ENCODE measurements at regions not wholly inside any gene's neighbourhood (a gene's known extent, or its start where the extent isn't known, plus 50 kb on each side); places are given as distances from the start of the nearest gene placed in this dataset.

DNA sequence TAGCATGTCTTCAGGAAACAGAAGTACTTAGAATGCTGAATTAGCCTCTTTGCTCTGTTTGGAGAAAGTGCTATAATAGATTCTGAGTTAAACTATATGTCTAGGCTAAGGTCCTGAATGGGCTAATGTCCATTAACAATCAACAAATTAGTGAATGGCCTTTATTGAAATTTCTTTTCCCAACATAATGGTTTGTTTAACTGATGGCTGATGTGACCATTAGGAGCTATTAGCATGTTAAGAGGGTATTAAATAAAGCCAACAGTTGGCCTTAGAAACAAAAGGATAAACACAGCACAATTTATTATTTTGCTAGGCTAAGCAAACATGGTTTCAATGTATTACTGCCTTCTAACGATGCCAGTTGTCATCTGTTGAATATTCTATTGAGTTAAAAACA lies 234.3 kb upstream of the HS3ST5 start:
- Histone ChIP-seq H3K9me1 (ENCODE audit: control insufficient read depth, insufficient read depth, low read length) (no peaks in the 10 kb centered on the region), H3K79me2 (ENCODE audit: control insufficient read depth, insufficient read depth, low read length) (no peaks in the 10 kb centered on the region), H3K9me3 (replicated peaks; ENCODE audit: control insufficient read depth, insufficient read depth, low read depth, low read length) (no peaks in the 10 kb centered on the region), H3K27ac (ENCODE audit: extremely low read depth, low read depth, low read length) (no peak overlapping the region), H3K4me2 (ENCODE audit: insufficient read depth, low read length) (no peak overlapping the region), H3K36me3 (ENCODE audit: control insufficient read depth, insufficient read depth, low read length) (no peaks in the 10 kb centered on the region), H2AFZ (ENCODE audit: low read depth, low read length) (no peak overlapping the region), H3K27me3 (ENCODE audit: control insufficient read depth in 2 of 2, insufficient read depth in 2 of 2, low read length in 2 of 2) (no peaks in the 10 kb centered on the region), H3K4me1 (replicated peaks in 1 of 2; ENCODE audit: control insufficient read depth in 2 of 2, insufficient read depth in 2 of 2, low read length in 2 of 2) (no peaks in the 10 kb centered on the region), H4K20me1 (replicated peaks; ENCODE audit: control insufficient read depth, insufficient read depth, low read length) (no peaks in the 10 kb centered on the region), H3K9ac (ENCODE audit: insufficient read depth in 1 of 2, low read depth in 2 of 2, low read length in 2 of 2) (no peak overlapping the region), H3K4me3 (no peak overlapping the region)
- no peak for FAIRE-seq
- TF ChIP-seq KAT2B (IDR thresholded peaks at IDR 0.05; ENCODE audit: low read depth, low read length): no peak
- BruUV-seq (replicated peaks): no TSS peak
- in situ Hi-C loops (cut with MboI) (no loop called here), intact Hi-C loops (cut with micrococcal nuclease) (no loop called here)
- WGBS (ENCODE audit: insufficient coverage, low coverage, missing lambda C conversion rate): 0% methylated on average over 1 of the region's 1 CpG
- POLR2A ChIA-PET: no interaction called here
- ATAC-seq: no peak
- no peak for DNase-seq (ENCODE audit: extremely low read depth in 1 of 4, low spot score in 3 of 4)
- CTCF ChIA-PET (ENCODE audit: low intra/inter-chr PET ratio): no interaction called here

DNA sequence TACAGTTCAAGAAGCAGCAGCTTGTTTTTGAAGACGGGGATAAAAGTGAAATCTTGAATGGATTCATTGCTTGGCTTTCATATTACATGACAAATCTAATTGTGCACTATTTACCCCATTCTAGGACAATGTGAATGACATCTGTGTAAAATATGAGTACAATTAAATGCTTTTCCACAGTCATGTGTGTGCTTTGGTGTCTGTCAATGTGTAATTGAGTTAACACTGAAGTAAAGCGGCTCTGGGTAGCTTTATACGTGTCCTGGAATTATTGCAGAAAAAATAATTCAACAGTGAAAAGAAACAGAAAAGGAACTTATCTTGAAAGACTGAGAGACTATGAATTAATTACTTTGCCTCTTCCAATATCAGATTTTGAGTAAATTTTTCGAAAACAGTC lies 233.5 kb upstream of the HS3ST5 start:
- Histone ChIP-seq H3K4me1 (replicated peaks in 1 of 2; ENCODE audit: control insufficient read depth in 2 of 2, insufficient read depth in 2 of 2, low read length in 2 of 2) (no peaks in the 10 kb centered on the region), H4K20me1 (replicated peaks; ENCODE audit: control insufficient read depth, insufficient read depth, low read length) (no peaks in the 10 kb centered on the region), H3K27ac (ENCODE audit: extremely low read depth, low read depth, low read length) (no peak overlapping the region), H3K27me3 (ENCODE audit: control insufficient read depth in 2 of 2, insufficient read depth in 2 of 2, low read length in 2 of 2) (no peaks in the 10 kb centered on the region), H2AFZ (ENCODE audit: low read depth, low read length) (no peak overlapping the region), H3K9ac (ENCODE audit: insufficient read depth in 1 of 2, low read depth in 2 of 2, low read length in 2 of 2) (no peak overlapping the region), H3K4me2 (ENCODE audit: insufficient read depth, low read length) (no peak overlapping the region), H3K79me2 (ENCODE audit: control insufficient read depth, insufficient read depth, low read length) (no peaks in the 10 kb centered on the region), H3K4me3 (no peak overlapping the region), H3K36me3 (ENCODE audit: control insufficient read depth, insufficient read depth, low read length) (no peaks in the 10 kb centered on the region), H3K9me1 (ENCODE audit: control insufficient read depth, insufficient read depth, low read length) (no peaks in the 10 kb centered on the region), H3K9me3 (replicated peaks; ENCODE audit: control insufficient read depth, insufficient read depth, low read depth, low read length) (no peaks in the 10 kb centered on the region)
- ChIA-PET POLR2A (no interaction called here), CTCF (ENCODE audit: low intra/inter-chr PET ratio) (no interaction called here)
- intact Hi-C loops (cut with micrococcal nuclease) (no loop called here), in situ Hi-C loops (cut with MboI) (no loop called here)
- BruUV-seq (replicated peaks): no TSS peak
- no peak for DNase-seq (ENCODE audit: extremely low read depth in 1 of 4, low spot score in 3 of 4)
- 0% methylated on average over 4 of the region's 4 CpGs for WGBS (ENCODE audit: insufficient coverage, low coverage, missing lambda C conversion rate)
- FAIRE-seq: no peak
- no peak for ATAC-seq
- no peak for TF ChIP-seq IFI16 (CRISPR knock-in tag; IDR thresholded peaks at IDR 0.05)
- TF ChIP-seq MYBL2 (IDR thresholded peaks at IDR 0.05; ENCODE audit: low read depth): no peak
- no peak for TF ChIP-seq MYBL2 (CRISPR knock-in tag; IDR thresholded peaks at IDR 0.05; ENCODE audit: borderline replicate concordance)
- no peak for TF ChIP-seq BRCA1 (IDR thresholded peaks at IDR 0.05)
- TF ChIP-seq BRCA1 (CRISPR knock-in tag; IDR thresholded peaks at IDR 0.05): no peak
- TF ChIP-seq, protein P1, sequence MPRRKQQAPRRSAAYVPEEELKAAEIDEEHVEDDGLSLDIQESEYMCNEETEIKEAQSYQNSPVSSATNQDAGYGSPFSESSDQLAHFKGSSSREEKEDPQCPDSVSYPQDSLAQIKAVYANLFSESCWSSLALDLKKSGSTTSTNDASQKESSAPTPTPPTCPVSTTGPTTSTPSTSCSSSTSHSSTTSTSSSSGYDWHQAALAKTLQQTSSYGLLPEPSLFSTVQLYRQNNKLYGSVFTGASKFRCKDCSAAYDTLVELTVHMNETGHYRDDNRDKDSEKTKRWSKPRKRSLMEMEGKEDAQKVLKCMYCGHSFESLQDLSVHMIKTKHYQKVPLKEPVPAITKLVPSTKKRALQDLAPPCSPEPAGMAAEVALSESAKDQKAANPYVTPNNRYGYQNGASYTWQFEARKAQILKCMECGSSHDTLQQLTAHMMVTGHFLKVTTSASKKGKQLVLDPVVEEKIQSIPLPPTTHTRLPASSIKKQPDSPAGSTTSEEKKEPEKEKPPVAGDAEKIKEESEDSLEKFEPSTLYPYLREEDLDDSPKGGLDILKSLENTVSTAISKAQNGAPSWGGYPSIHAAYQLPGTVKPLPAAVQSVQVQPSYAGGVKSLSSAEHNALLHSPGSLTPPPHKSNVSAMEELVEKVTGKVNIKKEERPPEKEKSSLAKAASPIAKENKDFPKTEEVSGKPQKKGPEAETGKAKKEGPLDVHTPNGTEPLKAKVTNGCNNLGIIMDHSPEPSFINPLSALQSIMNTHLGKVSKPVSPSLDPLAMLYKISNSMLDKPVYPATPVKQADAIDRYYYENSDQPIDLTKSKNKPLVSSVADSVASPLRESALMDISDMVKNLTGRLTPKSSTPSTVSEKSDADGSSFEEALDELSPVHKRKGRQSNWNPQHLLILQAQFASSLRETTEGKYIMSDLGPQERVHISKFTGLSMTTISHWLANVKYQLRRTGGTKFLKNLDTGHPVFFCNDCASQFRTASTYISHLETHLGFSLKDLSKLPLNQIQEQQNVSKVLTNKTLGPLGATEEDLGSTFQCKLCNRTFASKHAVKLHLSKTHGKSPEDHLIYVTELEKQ (CRISPR knock-in tag; IDR thresholded peaks at IDR 0.05): no peak
- TF ChIP-seq, protein P2, sequence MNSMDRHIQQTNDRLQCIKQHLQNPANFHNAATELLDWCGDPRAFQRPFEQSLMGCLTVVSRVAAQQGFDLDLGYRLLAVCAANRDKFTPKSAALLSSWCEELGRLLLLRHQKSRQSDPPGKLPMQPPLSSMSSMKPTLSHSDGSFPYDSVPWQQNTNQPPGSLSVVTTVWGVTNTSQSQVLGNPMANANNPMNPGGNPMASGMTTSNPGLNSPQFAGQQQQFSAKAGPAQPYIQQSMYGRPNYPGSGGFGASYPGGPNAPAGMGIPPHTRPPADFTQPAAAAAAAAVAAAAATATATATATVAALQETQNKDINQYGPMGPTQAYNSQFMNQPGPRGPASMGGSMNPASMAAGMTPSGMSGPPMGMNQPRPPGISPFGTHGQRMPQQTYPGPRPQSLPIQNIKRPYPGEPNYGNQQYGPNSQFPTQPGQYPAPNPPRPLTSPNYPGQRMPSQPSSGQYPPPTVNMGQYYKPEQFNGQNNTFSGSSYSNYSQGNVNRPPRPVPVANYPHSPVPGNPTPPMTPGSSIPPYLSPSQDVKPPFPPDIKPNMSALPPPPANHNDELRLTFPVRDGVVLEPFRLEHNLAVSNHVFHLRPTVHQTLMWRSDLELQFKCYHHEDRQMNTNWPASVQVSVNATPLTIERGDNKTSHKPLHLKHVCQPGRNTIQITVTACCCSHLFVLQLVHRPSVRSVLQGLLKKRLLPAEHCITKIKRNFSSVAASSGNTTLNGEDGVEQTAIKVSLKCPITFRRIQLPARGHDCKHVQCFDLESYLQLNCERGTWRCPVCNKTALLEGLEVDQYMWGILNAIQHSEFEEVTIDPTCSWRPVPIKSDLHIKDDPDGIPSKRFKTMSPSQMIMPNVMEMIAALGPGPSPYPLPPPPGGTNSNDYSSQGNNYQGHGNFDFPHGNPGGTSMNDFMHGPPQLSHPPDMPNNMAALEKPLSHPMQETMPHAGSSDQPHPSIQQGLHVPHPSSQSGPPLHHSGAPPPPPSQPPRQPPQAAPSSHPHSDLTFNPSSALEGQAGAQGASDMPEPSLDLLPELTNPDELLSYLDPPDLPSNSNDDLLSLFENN (IDR thresholded peaks at IDR 0.05; ENCODE audit: low read depth in 2 of 2, low read length in 2 of 2): no peak
- no peak for TF ChIP-seq ZNF561 (CRISPR knock-in tag; conservative IDR thresholded peaks at IDR 0.05)
- TF ChIP-seq ERF (CRISPR knock-in tag; IDR thresholded peaks at IDR 0.05): no peak
- TF ChIP-seq TRIM28 (IDR thresholded peaks at IDR 0.05): no peak

Measured in K562 (cell line).